ENCODE measurements at regions not wholly inside any gene's neighbourhood (a gene's known extent, or its start where the extent isn't known, plus 50 kb on each side); places are given as distances from the start of the nearest gene placed in this dataset.

DNA sequence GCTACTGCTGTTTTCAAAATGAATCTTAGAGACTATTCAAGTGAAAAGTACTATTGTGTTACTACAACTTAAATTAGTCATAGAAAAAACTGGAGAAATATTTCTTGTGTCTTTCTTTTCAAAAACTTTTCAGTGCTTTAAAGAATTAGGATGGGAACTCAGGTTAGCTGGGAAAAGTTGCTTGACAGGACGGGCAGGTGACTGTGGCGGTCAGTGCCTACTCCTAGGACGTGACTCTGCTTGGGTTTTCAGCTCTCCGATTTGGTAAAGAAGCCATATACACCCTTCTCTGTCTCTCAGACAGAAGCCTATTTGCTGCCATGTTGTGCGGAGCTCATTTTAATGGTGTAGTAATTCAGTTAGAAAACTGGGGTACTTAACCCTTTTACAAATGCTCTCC is 89.8 kb upstream of the CACNA2D3 start:
- intact Hi-C loops (cut with DNase I) = no loop called here
- no peak for DNase-seq

- no peak for DNase-seq
- intact Hi-C loops (cut with DNase I) = no loop called here
These were observed 94.0 kb upstream of the CACNA2D3 start for GRCh38 chr3:54028372-54028771.

- no peak for DNase-seq
- intact Hi-C loops (cut with DNase I) = no loop called here
These were observed 95.8 kb upstream of the CACNA2D3 start for GRCh38 chr3:54026543-54026942.

DNA sequence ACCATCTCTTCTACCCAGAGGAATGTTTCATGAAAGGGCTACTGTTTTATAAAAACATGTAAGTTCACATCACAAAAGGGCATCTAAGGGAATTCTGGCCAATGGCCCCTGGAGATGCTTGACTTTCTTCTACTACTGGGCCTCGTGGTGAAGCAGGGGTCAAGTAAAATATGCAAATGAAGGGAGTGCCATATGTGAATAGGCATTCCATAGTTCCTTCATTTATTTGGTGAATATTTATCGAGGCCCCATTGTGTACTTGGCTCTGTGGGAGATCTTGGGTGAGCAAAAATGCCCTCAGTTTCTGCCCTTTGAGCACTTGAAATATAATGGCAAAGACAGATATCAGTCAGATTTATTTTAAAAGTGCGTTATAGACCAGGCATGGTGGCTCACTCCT is 101.3 kb upstream of the CACNA2D3 start:
- intact Hi-C loops (cut with DNase I) = no loop called here
- DNase-seq = no peak

GRCh38 chr3:54020436-54020835 is 101.9 kb upstream of the CACNA2D3 start:
- no peak for DNase-seq
- intact Hi-C loops (cut with DNase I) = no loop called here

- intact Hi-C loops (cut with DNase I) = no loop called here
- no peak for DNase-seq
These were observed 108.3 kb upstream of the CACNA2D3 start for GRCh38 chr3:54014067-54014466.

DNA sequence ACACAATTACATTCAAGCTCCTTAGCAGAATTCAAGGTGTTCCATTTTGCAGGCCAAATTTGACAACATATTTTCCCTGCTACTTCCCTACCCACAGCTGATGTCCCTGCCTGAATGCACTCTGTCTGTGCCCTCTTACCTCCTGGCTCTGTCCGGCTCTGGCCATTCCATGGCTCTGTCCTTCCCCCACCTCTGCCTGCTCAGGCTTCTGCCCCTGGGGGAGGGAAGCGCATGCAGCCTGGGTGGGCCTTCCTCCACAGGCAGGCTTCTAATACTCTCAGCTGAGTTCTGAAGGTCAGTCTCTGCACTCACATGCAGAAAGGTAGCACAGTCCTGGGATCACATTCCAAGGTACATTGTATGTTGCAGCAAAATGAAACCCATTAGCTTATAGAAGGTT is 113.6 kb upstream of the CACNA2D3 start:
- intact Hi-C loops (cut with DNase I) = no loop called here
- no peak for DNase-seq

DNA sequence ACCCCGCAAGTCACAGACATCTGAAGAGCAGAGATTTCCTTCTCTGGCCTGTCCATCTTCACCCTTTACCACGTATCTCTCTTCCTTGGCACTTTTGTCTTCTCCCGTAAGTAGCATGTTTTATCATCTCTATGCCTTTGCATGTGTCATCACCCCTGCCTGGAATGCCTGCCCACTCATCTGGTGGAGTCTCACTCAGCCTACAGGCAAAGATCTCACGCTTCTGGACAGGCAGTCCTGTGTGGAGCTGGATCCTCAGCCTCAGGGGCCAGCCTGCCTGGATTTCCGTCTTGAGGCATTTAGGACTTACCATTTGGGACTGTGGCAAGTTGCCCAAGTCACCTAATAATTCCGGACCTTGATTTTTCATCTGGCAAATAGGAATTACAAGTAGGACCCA is 114.3 kb upstream of the CACNA2D3 start:
- intact Hi-C loops (cut with DNase I) = no loop called here
- DNase-seq = peak in 34 of 42 donors; percentile 19 to 83 (median 51)

GRCh38 chr3:54004335-54004734 is 112.7 kb upstream of the SELENOK start:
- no peak for DNase-seq
- intact Hi-C loops (cut with DNase I) = no loop called here

- intact Hi-C loops (cut with DNase I) = no loop called here
These were observed 111.5 kb upstream of the SELENOK start for GRCh38 chr3:54003136-54003535.

DNA sequence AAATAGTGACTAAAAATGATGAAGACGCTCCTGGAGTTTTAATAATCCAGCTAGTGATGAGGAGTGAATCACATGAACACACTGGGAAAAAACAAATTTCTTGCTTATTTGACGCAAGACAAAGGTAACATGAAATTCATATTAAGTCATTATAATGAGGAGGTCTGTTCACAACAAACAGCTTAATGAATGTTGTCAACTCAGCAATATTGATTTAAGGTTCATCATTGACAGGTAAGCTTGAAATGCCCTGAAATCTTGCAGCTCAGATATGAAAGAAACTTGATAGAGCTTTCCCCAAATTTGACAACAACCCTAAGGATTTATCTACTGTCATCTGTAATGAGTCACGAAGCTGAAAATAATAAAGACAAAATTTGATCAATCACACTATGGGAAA is 108.1 kb upstream of the SELENOK start:
- intact Hi-C loops (cut with DNase I) = no loop called here

More at GRCh38 chr3:54003136-54003535, 111.5 kb upstream of the SELENOK start:
- DNase-seq = peak in 20 of 42 donors; percentile 10 to 73 (median 32)

GRCh38 chr3:53998980-53999379 is 107.3 kb upstream of the SELENOK start:
- intact Hi-C loops (cut with DNase I) = no loop called here
- DNase-seq = peak in 1 of 42 donors; percentile 20

More for the DNA sequence above, 108.1 kb upstream of the SELENOK start:
- DNase-seq = no peak

DNA sequence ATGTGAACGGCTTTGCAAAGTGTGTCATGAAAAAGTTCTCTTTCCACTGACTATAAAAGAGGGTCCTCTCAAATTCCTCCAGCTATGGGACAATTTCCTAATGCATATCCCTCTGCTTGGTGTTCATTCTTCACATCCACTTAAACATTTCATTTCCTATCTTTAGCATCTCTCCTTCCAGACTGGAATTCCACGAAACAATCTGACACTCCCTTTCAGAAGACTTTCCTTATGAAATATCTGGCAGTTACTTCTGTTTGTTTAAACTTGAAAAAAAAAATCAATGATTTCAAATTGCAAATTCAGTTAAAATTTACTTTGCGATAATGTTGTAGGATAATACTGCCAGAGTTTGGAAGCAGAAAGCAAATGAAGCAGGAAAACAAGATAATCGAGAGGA is 105.8 kb upstream of the SELENOK start:
- DNase-seq = no peak
- intact Hi-C loops (cut with DNase I) = no loop called here

- DNase-seq = no peak
- intact Hi-C loops (cut with DNase I) = no loop called here
These were observed 104.6 kb upstream of the SELENOK start for GRCh38 chr3:53996141-53996874.

DNA sequence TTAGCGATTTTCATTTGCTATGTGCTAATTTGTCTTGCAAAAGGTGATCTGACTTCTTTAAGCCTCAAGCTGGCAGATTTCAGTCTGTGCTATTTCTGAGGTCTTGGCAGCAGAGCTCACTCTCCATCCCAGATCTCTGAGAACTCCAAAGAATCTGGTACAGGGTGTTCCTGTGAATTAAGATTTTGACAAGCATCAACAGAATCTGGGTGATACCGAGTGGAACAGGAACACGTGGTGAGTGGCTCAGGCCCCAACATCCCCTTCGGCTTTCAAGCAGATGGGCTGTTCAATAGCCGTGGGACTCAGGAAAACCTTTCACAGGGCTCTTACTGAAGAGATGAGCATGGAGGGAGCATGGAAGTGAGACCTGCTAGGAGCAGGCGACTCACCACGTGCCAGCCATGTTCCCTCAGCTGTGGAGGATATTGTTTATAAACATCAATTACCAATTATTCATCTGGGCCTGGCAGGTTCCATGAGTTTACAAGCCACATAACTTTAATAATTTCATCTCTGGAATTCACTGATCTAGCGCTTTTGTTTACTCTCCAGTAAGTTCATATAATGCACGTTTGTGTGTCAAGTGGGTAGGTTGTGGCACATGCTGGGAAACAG is 103.4 kb upstream of the SELENOK start:
- intact Hi-C loops (cut with DNase I) = no loop called here
- no peak for DNase-seq

DNA sequence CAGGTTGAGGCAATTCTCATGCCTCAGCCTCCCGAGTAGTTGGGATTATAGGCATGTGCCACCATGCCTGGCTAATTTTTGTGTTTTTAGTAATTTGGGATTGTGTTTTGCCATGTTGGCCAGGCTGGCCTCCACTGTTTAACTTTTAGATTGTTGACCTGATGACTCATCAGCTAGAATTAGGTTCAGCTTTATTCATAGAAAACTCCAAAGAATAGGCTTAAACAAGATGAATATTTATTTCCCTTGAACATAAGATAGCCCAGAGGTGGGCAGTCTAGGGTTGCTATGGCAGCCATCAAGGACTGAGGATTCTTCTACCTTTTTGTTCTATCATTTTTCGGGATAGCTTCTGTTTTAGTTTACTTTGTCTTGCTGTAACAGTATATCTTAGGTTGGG is 99.6 kb upstream of the SELENOK start:
- intact Hi-C loops (cut with DNase I) = no loop called here
- no peak for DNase-seq

DNA sequence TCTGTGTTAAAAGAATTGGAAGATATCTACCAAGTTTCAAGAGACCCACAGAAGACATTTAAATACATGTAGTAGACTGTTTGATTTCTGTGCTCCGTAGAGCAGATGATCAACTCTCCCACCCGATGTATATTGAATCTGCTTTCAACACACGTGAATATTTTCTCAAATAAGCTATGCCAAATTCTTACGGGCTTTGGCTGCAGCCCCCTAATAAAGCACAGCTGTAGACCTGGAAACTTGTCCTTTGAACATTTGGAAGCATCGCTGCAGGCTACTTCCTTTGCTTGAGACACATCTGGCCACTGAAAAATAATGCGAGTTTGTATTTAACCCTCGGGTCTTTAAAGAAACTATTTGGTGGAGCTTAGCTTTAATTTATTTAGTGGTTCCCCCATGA is 98.3 kb upstream of the SELENOK start:
- no peak for DNase-seq
- intact Hi-C loops (cut with DNase I) = no loop called here

GRCh38 chr3:53989451-53989850 is 97.8 kb upstream of the SELENOK start:
- intact Hi-C loops (cut with DNase I) = no loop called here
- DNase-seq = no peak

DNA sequence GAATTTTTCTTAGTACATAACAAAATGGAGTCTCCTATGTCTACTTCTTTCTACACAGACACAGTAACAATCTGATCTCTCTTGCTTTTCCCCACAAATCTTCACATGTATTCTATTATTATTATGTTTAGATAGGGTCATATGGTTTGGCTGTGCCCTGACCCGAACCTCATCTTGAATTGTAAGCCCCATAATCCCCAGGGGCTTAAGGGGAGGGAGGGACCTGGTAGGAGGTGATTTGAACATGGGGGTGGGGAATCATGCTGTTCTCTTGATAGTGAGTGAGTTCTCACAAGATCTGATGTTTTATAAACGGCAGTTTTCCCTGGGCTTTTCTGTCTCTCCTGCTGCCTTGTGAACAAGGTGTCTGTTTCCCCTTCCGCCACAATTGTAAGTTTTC is 86.7 kb upstream of the SELENOK start:
- intact Hi-C loops (cut with DNase I) = no loop called here
- no peak for DNase-seq

DNA sequence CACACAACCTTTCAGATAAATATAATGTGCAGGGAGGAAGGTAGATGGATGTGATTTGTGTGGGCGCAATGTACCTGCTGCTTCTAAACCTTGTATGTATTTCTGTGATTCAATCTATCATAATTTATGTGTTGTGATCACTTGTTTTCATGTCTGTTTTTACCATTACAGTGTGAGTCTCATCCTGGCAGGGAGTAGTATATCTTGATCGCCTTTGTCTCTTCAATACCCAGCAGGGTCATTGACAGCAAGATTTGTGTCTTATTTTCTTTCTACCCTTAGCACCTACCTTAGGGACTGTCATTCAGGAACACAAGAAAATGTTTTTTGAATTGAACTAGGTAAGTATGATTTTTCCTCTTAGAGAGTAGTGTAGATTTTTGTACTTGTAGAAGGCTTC is 83.7 kb upstream of the SELENOK start:
- intact Hi-C loops (cut with DNase I) = no loop called here
- no peak for DNase-seq

- no peak for DNase-seq
- intact Hi-C loops (cut with DNase I) = no loop called here
These were observed 82.7 kb upstream of the SELENOK start for GRCh38 chr3:53974324-53974723.

Measured in head of caudate nucleus (tissue), 42 donors.